Lower lobe of right lung (tissue), 2 donors: ENCODE measurements at regions not wholly inside any gene's neighbourhood (a gene's known extent, or its start where the extent isn't known, plus 50 kb on each side); places are given as distances from the start of the nearest gene placed in this dataset.

Experiments
- ATAC-seq, 2 donors: fragments of 200-7000 bp; cut with Tn5 transposase; one replicate each; pipeline ENCODE4 v1.9.1; 2020 to 2022; ENCODE audit warnings: mild to moderate bottlenecking in 2 of 2, moderate library complexity in 2 of 2
- DNase-seq: peaks from one replicate; pipeline ENCODE4 v3.0.0-alpha.2; 2020
- H3K27ac ChIP-seq: fragments of 200-600 bp; one replicate; pipeline ENCODE4 v1.8.0; 2022
- H3K27me3 ChIP-seq: fragments of 200-600 bp; one replicate; pipeline ENCODE4 v1.8.0; 2022; ENCODE audit warnings: low read depth
- H3K36me3 ChIP-seq: fragments of 200-600 bp; one replicate; pipeline ENCODE4 v1.8.0; 2022; ENCODE audit warnings: mild to moderate bottlenecking
- H3K4me1 ChIP-seq: fragments of 200-600 bp; one replicate; pipeline ENCODE4 v1.8.0; 2022
- H3K4me3 ChIP-seq: fragments of 200-600 bp; one replicate; pipeline ENCODE4 v1.8.0; 2022; ENCODE audit warnings: mild to moderate bottlenecking
- H3K9me3 ChIP-seq: fragments of 200-600 bp; one replicate; pipeline ENCODE4 v1.8.0; 2022
- intact Hi-C: fragments of 100-400 bp; cut with DNase I; formaldehyde crosslinking; loops from one replicate; pipeline ENCODE4 v1.11.0; 2022
- TF ChIP-seq, protein P1 (sequence below): fragments of 200-600 bp; IDR thresholded peaks from one replicate; pipeline ENCODE4 v1.8.0; 2022; ENCODE audit warnings: antibody characterized with exemption, mild to moderate bottlenecking
- donor health status: DM: no; HTN: yes; CAD: no; lungs with severe emphysema.

DNA sequence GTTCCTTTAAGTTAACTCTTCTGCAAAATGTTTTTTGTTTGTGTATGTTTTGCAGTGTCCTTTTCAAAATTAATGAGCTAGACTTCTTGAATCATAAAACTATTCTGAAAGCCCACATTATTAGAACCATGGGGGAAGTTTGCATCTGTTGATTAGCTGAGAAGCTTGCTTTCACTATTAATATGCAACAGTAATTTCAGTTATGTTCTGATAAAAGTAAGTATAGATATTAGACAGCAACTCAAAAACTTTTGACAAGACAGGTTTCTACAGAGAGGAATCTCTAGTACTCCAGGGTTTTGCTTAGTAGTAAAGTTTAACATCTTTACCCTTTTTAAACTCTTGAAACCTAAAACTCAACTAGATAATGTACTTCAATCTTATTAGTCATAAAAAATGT lies 147.8 kb downstream of the UBE2E3 start:
- no peak for ATAC-seq
- H3K36me3 ChIP-seq: no peaks in the 10 kb centered on the region

DNA sequence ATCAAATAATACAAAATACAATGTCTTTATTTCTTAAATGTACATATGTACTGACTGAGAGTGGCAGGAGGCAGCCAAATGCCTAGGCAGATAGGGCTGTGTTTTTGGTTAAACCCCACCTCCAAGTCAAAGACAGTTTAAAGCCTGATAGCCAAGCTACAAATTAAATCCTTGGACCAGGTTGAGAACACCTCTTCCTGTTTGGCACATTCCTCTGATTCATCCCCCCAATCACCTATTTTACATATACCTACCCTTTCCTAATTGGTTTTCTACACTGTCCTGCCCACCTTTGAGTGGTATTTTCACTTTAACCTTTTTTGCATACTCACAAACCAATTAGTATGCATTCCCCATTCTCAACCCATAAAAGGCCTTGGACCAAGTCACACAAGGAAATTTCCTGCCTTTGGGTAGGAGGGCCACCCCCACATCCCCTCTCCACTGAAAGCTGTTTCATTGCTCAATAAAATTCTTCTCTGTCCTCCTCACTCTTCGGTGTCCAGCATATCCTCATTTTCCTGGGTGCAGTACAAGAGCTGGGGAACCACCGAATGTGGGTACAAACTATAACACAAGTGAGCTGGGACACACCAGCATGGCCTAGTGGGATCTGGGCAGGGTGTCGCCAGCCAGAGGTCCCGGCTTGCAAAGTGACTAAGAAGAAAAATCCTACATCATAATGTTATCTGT lies 149.1 kb downstream of the UBE2E3 start:
- Histone ChIP-seq H3K4me3 (no peak overlapping the region), H3K27ac (no peak overlapping the region), H3K4me1 (no peaks in the 10 kb centered on the region), H3K9me3 (no peaks in the 10 kb centered on the region), H3K27me3 (no peaks in the 10 kb centered on the region), H3K36me3 (no peaks in the 10 kb centered on the region)
- TF ChIP-seq, protein P1, sequence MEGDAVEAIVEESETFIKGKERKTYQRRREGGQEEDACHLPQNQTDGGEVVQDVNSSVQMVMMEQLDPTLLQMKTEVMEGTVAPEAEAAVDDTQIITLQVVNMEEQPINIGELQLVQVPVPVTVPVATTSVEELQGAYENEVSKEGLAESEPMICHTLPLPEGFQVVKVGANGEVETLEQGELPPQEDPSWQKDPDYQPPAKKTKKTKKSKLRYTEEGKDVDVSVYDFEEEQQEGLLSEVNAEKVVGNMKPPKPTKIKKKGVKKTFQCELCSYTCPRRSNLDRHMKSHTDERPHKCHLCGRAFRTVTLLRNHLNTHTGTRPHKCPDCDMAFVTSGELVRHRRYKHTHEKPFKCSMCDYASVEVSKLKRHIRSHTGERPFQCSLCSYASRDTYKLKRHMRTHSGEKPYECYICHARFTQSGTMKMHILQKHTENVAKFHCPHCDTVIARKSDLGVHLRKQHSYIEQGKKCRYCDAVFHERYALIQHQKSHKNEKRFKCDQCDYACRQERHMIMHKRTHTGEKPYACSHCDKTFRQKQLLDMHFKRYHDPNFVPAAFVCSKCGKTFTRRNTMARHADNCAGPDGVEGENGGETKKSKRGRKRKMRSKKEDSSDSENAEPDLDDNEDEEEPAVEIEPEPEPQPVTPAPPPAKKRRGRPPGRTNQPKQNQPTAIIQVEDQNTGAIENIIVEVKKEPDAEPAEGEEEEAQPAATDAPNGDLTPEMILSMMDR: no peak
- intact Hi-C loops: no loop called here
- DNase-seq: no peak
- ATAC-seq: no peak

More for the DNA sequence above, 147.8 kb downstream of the UBE2E3 start:
- DNase-seq: no peak
- H3K4me1 ChIP-seq: no peaks in the 10 kb centered on the region
- H3K27me3 ChIP-seq: no peaks in the 10 kb centered on the region
- no peak overlapping the region for H3K27ac ChIP-seq
- TF ChIP-seq, protein P1: no peak
- no peaks in the 10 kb centered on the region for H3K9me3 ChIP-seq
- no peak overlapping the region for H3K4me3 ChIP-seq
- intact Hi-C loops: no loop called here

DNA sequence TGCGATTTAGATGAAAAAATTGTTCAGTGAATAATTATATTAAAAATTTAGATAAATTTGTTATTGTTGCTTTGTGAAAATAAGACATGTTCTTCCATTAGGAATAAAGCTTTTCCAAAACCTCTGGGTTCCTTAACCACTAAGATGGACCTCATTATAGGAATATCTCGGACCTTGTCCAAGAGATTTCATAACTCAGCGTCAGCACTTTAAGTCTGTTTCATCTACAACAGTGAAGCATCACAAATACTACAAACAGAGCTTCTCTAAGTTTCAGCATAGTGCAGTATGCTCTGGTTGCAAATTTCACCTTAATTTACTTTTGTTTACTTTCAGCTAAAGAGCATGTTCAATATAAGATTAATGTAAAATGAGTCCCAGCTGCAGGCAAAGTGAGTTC lies 150.3 kb downstream of the UBE2E3 start:
- H3K27ac ChIP-seq: no peak overlapping the region
- no peak overlapping the region for H3K4me3 ChIP-seq
- TF ChIP-seq, protein P1: no peak
- H3K36me3 ChIP-seq: no peaks in the 10 kb centered on the region
- ATAC-seq: no peak
- intact Hi-C loops: no loop called here
- peaks cover 5% of the 10 kb centered on the region for H3K9me3 ChIP-seq
- H3K27me3 ChIP-seq: no peaks in the 10 kb centered on the region
- no peak for DNase-seq
- no peaks in the 10 kb centered on the region for H3K4me1 ChIP-seq

DNA sequence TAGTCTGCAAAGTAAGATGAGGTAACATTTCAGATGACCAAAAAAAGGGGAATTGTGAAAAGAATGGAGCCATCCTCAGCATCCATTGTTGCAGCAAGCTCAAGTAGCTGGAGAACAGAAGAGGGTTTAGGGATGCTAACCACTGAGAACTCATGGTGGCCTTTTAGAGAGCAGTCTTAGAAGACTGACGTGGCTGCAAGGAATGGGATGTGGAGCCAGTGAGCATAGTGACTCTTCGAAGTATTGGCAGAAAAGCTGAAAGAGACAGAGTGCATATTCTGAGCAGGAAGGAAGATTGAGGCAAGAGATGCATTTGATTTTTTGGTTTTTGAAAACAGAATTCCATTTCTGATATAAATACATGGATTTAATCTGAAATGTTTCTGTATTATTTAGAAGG lies 151.2 kb downstream of the UBE2E3 start:
- no peak for ATAC-seq
- intact Hi-C loops: no loop called here
- DNase-seq: no peak
- no peaks in the 10 kb centered on the region for H3K36me3 ChIP-seq
- H3K4me3 ChIP-seq: no peak overlapping the region
- H3K4me1 ChIP-seq: no peaks in the 10 kb centered on the region
- H3K27ac ChIP-seq: no peak overlapping the region
- no peaks in the 10 kb centered on the region for H3K27me3 ChIP-seq
- H3K9me3 ChIP-seq: peaks cover 5% of the 10 kb centered on the region
- TF ChIP-seq, protein P1: no peak

DNA sequence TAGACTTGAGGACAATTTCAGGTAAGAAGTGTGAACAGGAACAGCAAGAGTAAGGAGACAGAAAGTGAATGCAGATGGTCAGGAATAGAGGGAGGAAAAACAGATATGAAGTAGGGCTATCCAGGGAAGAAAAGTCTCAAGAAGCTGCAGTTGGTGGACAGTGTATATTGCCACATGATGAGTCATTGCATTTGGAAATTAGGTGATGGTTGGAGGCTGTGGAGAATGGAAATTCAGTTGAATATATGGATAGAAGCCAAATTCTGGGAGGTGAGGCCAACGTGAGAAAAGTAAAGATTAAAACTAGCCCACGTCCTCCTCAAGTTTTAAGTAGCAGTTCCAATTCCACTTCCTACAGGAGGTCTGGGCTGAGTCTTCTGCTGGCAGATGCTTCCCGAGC lies 158.4 kb downstream of the UBE2E3 start:
- H3K9me3 ChIP-seq: peaks cover 5% of the 10 kb centered on the region
- TF ChIP-seq, protein P1: no peak
- H3K4me1 ChIP-seq: peaks cover 8% of the 10 kb centered on the region
- no peaks in the 10 kb centered on the region for H3K36me3 ChIP-seq
- ATAC-seq (no peak), DNase-seq (no peak)
- intact Hi-C loops: no loop called here
- H3K27ac ChIP-seq: no peak overlapping the region
- no peaks in the 10 kb centered on the region for H3K27me3 ChIP-seq
- H3K4me3 ChIP-seq: no peak overlapping the region
